HG02759 (cell line): ENCODE measurements at regions not wholly inside any gene's neighbourhood (a gene's known extent, or its start where the extent isn't known, plus 50 kb on each side); places are given as distances from the start of the nearest gene placed in this dataset.
"Not testable (repeated sequence)": the region's sequence is repeated elsewhere in the genome, so short reads cannot be mapped to it uniquely, and the experiment has no call there.

Source experiments
- ATAC-seq: cut with Tn5 transposase; IDR thresholded peaks from one replicate; pipeline ENCODE4 v1.9.1; 2021; ENCODE audit warnings: mild to moderate bottlenecking, moderate library complexity; ENCODE audit not compliant: unreplicated experiment

DNA sequence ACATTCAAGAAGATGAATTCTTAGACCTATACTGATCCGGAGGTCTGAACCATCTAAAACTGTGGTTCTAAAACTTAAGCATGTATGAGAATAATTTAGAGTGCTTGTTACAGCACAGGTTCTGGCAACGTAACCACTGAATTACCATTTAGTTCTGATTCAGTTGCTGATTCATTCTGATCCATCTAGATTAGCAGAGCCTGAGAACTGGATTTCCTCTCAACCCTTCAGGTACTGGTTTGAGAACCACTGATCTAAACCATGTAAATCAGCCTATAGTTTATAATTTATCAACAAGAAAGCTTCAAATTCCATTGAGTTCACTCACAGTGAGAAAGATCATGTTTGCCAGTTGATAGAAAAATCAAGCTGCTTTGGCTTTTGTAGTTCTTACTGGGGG is 1001.1 kb upstream of the EPHA6 start:
- ATAC-seq = no peak

DNA sequence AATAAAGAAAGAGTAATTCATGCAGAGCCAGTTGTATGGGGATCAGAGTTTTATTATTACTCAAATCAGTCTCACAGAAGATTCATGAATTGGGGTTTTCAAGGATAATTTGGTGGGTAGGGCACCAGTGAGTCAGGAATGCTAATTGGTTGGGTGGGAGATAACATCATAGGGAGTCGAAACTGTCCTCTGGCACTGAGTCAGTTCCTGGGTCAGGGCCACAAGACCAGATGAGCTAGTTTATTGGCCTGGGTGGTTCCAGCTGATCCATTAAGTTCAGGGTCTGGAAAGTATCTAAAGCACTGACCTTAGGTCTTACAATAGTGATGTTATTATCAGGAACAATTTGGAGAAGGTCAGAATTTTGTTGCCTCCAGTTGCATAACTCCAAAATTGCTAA is 998.6 kb upstream of the EPHA6 start:
- ATAC-seq = no peak

DNA sequence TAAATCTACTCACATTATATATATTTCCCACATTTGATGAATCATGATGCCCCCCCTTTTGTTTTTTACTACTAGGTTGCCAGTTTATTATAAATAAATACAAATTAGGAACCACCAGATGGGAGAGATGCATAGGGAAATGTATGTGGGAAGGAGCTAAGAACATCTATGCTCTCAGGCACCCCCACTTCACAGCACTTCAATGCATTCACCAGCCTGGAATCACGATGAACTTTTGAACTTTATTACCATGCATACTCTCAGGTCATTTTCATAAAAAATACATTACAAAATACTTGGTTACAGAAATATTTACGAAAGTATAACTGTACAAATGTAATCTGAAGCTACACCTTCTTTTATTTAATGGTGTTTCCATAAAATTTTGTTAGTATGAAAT is 988.0 kb upstream of the EPHA6 start:
- no peak for ATAC-seq

DNA sequence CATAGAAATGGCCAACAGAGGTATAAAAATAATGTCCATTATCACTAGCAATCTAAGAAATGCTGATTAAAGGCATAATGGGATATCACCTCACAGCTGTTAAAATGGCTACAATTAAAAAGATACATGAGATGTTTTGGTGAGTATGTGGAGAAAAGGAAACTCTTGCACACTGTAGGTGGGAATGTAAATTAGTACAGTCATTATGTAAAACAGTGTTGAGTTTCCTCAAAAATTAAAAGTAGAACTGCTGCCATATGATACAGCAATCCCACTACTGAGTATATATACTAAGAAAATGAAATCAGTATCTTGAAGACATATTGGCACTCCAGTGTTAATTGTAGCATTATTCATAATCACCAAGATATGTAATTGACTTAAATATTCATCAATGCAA is 982.2 kb upstream of the EPHA6 start:
- ATAC-seq = no peak

DNA sequence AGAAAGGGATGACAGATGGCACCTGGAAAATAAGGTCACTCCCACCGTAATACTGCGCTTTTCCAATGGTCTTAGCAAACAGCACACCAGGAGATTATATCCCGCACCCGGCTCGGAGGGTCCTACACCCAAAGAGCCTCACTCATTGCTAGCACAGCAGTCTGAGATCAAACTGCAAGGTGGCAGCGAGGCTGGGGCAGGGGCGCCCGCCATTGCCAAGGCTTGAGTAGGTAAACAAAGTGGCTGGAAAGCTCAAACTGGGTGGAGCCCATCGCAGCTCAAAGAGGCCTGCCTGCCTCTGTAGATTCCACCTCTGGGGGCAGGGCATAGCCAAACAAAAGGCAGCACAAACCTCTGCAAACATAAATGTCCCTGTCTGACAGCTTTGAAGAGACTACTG is 953.8 kb upstream of the EPHA6 start:
- ATAC-seq = not testable (repeated sequence)

DNA sequence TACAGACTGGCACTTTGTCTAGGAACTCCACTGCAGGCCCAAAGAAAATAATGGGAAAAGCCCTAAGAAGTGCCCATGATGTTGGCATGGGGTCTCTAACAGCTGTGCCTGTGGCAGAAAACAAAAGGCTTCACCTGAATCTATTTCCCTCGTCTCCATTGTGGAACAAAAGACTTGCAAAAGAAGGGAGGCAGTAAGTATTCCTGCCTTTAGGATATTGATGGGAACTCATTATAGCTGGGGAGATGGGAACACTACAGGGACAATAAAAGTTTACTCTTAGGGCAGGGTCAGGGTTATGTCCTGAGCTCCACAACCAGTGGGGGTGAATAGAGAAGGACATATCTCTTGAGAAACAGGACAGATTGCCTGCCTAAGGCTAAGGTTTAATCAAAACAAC is 930.6 kb upstream of the EPHA6 start:
- no peak for ATAC-seq

DNA sequence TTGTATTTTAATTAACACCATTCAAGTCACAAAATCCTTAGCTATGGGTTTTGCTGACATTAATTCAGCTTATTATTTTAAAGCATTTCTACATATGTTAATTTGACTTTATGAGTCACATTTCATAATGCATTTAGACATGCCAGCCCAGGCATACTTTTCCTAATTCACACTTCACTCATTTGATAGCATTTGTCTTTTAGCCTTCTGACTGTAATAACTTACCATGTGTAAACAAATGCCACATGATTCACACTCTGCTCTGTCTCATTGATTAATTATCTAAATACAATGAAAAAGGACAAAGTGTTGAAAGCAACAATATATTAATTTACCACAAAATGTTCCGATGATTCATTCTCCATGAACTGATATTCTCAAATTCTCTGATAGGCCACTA is 927.8 kb upstream of the EPHA6 start:
- no peak for ATAC-seq

DNA sequence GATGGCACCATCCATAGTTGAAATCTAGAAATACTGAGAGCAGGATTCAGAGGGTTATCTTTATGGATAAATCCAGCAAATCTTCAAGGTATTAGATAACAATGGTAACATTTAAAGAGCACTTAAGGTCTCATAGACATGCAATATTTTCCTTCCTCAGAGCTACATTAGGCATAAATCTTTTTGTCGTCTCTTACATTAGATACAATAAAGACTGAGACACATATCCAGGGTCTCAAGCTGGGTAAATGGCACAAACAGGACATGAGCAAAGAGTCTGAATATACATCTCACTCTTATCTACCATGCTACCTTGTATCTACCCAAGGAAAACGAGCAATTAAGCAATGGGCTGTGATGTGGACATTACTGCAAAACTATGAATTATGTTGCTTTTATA is 927.3 kb upstream of the EPHA6 start:
- ATAC-seq = no peak

DNA sequence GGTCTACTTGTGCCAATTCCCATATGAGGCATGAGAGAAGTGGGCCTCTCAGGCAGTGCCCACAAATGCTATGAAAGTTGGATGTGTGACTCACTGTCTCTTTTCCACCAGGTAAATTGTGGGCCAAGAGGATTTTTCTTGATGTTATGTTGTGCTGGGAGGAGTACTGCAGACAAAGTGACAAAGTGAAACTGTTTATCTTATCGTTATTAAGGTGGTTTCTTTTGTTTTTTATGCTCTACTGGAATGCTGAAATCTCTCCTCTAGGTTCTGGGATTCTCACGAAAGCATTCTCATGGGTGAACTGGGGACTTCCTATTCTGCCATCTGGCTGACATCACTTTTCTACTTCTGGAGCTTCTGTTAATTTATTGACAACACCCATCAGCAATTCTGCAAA is 919.6 kb upstream of the EPHA6 start:
- no peak for ATAC-seq

DNA sequence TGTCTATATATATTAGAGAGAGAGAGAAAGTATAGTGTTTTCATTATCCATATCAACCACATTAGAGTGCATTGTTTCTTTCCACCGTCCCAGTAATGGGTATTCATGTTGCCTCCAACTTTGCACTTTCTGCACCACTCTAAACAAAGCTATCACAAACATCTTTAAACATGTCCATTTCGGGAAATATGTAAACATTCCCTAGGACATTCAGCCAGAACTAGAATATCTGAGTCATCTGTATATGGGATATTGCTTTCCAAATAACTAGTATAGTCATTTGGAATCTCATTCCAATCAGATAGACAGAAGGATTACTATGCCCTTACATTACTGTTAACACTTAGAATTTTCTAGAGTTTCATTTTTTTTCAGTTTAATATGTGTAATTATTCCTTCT is 914.9 kb upstream of the EPHA6 start:
- ATAC-seq = no peak

DNA sequence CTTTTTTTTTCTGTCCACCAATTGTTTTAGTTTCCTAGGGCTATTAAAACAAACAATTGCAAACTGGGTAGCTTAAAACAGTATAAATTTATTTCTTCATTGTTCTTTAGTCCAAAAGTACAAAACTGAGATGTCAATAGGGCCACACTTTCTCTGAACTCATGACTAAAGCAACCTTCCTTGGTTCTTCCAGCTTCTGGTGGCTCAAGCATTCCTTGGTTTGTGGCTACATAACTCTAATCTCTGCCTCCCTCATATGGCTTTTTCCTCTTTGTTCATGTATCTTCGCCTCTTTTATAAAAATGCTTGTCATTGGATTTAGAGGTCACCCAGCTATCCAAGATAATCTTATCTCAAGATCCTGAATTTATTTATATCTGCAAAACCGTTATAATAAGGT is 914.5 kb upstream of the EPHA6 start:
- no peak for ATAC-seq

DNA sequence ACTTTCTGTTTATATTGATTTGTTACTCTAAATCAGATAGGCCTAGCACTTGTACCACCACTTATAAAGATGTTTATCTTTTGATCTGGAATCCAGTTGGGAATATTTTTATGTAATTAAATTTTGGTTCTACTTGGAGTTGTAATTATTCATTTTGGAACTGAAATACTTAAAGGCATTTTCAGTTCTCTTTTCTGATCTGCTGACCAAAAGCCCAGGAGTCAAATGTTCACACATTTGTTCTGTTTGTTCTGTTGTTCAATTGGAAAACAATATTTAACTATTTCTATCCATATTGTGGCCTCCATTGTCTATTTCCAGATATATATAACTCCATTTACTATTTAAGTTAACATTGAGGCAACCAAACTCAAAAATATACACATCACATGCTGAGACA is 912.4 kb upstream of the EPHA6 start:
- no peak for ATAC-seq

DNA sequence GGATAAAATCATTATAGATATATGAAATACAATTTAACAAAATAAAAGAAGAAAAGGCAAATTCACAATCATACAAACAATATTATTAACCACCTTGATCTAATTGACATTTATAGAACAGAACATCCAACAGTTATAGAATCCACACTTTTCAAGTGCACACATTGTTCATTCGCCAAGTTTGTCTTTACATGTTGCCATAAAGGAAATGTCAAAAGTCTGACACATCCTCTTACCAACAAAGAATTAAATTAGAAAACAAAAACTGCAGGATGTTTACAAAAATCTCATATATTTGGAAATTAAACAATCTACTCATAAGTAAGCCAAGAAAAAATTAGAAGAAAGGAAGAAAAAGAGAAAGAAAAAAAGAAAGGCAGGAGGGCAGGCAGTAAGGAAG is 909.2 kb upstream of the EPHA6 start:
- no peak for ATAC-seq

DNA sequence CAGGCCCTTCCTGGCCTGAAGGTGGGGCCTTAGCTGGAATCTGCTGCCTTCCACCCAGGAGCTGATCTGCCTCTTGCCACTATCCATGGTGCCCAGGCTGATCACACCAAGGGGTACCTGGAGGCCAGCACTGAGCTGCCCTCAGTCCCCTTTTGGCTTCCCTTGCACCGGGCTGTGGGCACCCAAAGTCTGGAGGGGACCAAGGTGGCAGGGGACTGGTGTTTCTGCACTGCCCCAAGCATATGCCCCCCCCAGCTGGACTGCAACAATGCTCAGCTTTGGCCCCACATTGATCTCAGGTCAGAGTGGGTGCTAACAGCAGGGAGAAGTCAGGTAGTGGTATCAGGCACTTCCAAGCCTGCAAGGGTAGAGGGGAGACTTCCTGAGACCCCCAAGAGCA is 902.6 kb upstream of the EPHA6 start:
- ATAC-seq = no peak

DNA sequence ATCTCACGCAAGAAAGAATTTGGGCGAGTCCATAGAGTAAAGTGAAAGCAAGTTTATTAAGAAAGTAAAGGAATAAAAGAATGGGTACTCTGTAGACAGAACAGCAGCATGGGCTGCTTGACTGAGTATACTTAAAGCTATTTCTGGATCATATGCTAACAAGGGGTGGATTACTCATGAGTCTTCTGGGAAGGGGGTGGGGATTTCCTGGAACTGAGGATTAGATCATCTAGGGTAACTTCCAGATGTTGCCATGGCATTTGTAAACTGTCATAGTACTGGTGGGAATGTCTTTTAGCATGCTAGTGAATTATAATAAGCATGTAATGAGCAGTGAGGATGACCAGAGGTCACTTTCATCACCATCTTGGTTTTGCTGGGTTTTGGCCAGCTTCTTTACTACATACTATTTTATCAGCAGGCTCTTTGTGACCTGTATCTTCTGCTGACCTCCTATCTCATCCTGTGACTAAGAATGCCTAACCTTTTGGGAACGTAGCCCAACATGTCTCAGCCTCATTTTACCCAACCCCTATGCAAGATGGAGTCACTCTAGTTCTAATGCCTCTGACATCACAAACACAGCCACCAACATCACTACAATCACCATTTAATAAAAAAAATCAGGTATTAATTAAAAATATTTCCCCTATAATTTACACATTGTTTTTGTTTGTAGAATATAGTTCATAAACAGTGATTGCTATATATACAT is 890.7 kb upstream of the EPHA6 start:
- no peak for ATAC-seq

DNA sequence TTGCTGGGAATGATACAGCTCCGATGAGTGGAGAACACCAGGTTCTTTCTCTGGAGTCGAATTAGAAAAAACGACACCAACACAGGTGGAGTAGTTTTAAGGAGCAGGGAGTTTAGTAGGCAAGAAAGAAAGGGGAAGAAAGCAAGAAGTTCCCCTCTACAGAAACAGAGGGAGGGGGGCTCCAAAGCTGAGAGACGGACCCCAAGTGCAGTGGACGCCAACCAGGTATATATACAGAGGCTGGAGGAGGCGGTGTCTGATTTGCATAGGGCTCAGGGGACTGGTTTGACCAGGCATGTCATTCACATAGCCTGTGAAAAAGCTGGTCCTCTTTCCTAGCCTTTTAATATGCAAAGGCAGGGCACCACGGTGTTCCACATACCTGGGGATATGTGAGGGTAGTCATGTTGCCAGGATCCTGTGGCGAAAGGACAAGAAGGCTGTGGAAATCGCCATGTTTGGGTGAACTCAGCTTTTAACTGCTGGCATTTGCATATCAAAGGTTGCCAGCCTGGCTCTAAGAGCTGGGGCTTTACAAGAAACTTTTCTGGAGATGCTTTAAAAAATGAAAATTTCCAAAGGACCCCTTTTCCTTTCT is 887.4 kb upstream of the EPHA6 start:
- ATAC-seq = no peak

DNA sequence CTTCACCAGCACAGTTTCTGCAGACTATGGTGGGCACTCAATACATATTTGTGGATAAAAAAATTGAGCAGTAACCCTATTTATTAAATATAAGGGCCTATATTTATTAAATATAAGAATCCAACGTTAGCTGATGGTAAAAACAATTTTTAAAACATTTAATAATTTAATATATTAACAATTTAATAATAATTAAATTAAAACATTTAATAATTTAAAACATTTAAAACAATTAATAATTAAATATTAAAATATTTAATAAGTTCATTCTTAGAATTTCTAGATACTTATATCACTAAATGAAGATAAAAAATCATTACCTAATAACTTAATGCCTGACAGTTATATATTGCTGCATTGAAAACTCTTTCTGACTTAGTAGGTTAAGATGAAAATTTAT is 880.2 kb upstream of the EPHA6 start:
- ATAC-seq = no peak

DNA sequence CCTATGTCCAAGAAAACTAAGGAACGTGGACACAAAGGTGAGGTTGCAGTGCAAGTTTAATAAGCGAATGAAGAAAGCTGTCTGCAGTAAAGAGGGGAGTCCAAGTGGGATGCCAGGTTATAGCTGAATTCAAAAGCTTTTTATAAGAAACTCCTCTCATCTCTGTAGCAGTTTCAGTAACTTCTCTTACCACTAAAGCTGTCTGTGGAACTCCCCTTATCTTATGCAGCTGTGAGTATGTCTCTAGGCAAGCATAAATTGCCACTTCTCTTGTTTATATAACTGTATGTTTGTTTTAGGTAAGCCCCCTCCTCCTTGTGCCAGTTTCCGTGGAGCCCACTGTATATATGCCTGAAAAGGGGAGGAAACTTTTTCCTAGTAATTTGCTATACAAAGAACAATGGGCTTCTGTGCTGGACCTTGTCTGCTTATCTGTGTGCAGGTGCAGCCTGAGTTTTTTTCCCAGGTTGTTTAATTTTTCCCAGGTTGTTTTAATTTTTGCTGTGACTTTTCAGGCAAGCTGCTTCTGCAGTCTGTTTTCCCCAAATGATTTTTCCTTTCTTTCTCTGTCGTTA is 875.1 kb upstream of the EPHA6 start:
- no peak for ATAC-seq

DNA sequence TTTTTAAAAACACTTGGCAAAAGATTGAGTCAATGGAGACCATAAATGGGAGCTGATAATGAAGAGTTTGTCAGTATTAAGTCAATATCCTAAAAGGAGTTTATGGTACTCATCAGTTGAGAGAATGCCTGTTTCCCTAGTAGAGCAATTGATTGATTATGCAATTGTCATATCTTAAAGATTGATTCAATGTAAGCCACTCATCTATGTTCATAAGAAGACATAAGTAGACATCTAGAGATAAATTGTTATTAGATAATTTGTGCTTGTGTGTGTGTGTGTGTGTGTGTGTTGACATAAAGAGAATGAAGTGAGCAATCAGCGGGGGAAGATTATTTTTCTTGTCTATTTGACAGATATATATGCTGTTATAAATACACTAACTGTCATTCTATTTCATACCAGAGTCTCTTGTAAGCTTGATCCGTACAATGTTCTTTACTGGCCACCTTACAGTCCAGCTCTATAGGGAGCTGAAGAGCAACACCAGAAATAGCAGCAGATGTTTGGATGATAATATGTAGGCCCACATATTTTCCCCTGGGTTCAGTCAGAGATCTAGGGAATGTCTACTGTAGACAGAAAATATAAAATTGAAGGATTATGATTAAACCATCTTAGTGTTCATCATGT is 848.6 kb upstream of the EPHA6 start:
- no peak for ATAC-seq

DNA sequence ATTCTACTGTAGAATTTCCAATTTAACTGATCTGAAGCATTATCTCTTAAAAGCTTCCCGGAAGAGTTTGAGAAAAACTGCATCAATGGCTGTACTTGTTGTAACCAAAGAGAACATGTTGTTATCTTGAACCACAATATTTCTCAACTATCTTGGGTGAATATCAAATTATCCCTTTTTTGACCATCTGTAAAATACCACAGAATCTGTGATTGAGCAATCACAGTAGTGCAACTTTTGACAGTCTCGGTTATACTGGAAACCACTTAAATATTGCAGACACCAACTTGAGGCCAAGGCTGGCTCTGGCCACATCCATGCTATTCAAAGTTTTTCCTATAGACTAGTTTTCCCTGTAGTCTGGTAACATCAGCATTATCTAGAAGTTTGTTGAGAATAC is 842.8 kb upstream of the EPHA6 start:
- no peak for ATAC-seq

DNA sequence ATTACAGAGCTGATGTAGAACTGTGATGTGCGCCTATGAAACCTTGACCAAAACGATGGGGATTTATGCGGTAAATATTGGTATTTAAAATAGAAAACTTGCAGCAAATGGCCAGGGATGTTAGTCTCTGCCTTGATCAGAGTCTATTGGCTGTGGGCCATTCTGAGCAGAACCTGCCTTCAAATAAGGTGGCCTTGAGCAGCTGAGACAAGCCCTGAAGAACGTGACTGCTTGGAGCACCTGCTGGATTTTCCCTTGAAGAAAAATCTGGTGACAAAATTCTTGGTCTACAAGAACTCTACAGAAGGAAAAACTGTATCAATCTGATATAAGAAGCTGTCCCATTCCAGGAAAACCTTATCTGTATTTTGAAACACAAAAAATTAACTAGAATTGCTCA is 820.1 kb upstream of the EPHA6 start:
- ATAC-seq = no peak

DNA sequence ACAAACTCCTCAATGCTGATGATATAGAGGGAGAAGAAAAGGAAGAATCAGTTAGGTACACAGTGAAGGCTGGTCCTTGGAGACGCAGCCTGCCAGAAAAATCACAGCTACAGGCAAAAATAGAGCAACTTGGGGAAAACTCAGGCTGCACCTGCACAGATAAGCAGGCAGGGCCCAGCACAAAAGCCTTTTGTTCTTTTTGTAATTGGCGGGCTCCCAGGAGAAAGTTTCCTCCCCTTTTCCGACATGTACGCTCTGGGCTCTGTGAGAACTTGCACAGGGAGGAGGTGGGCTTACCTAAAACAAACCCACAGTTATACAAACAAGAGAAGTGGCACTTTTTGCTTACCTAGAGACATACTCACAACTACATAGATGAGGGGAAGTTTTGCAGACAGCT is 813.4 kb upstream of the EPHA6 start:
- no peak for ATAC-seq
